ENCODE measurements at regions not wholly inside any gene's neighbourhood (a gene's known extent, or its start where the extent isn't known, plus 50 kb on each side); places are given as distances from the start of the nearest gene placed in this dataset.
"Not testable (repeated sequence)": the region's sequence is repeated elsewhere in the genome, so short reads cannot be mapped to it uniquely, and the experiment has no call there.

DNA sequence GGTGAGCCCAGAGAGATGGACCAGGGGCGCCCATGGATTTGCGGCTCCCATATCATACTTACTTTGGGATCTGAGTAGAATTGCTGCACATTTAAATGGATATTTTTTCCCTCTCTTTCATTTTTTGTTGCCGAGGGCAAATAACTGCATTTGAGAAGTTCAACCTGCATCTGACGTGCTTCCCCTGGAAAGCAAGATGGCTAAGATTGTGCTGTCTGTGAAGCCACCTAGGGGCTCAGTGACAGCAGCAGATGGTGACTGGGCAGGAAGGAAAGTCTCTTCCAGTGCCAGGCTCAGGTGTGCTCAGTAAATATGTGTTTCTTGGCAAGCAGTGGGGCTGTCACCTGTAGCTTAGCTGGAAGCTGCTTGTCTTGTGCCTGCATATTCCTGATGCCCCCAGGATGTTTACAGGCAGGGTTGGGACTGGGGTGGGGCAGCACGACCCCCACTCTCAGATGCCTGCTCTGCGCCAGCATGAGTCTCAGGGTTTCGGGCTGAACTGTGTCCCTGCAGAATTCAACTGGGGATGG, 59.8 kb upstream of the ETV3 start:
- H3K4me1 ChIP-seq (ENCODE audit: low read length) = peaks cover 7% of the 10 kb centered on the region
- no peaks in the 10 kb centered on the region for H3K9me3 ChIP-seq (ENCODE audit: insufficient read depth, low read length)
- no peak overlapping the region for H3K4me3 ChIP-seq (ENCODE audit: low read length)
- no peaks in the 10 kb centered on the region for H3K36me3 ChIP-seq (replicated peaks; ENCODE audit: low read depth, low read length)
- H2AFZ ChIP-seq (ENCODE audit: low read depth, low read length) = no peak overlapping the region
- H3K79me2 ChIP-seq (ENCODE audit: low read length) = no peaks in the 10 kb centered on the region
- peaks cover 14% of the 10 kb centered on the region for H3K27me3 ChIP-seq (ENCODE audit: low read depth, low read length)
- no peak overlapping the region for H3K4me2 ChIP-seq (ENCODE audit: low read length)
- no peak for TF ChIP-seq EZH2phosphoT487 (IDR thresholded peaks at IDR 0.05; ENCODE audit: low read depth)
- TF ChIP-seq, protein P1, sequence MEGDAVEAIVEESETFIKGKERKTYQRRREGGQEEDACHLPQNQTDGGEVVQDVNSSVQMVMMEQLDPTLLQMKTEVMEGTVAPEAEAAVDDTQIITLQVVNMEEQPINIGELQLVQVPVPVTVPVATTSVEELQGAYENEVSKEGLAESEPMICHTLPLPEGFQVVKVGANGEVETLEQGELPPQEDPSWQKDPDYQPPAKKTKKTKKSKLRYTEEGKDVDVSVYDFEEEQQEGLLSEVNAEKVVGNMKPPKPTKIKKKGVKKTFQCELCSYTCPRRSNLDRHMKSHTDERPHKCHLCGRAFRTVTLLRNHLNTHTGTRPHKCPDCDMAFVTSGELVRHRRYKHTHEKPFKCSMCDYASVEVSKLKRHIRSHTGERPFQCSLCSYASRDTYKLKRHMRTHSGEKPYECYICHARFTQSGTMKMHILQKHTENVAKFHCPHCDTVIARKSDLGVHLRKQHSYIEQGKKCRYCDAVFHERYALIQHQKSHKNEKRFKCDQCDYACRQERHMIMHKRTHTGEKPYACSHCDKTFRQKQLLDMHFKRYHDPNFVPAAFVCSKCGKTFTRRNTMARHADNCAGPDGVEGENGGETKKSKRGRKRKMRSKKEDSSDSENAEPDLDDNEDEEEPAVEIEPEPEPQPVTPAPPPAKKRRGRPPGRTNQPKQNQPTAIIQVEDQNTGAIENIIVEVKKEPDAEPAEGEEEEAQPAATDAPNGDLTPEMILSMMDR (IDR thresholded peaks at IDR 0.05; ENCODE audit: low read depth, low read length) = no peak
- no peaks in the 10 kb centered on the region for H4K20me1 ChIP-seq (ENCODE audit: insufficient read depth, low read length)
- H3K9ac ChIP-seq (ENCODE audit: low read length) = no peak overlapping the region
- no peak overlapping the region for H3K27ac ChIP-seq (ENCODE audit: low read length)

DNA sequence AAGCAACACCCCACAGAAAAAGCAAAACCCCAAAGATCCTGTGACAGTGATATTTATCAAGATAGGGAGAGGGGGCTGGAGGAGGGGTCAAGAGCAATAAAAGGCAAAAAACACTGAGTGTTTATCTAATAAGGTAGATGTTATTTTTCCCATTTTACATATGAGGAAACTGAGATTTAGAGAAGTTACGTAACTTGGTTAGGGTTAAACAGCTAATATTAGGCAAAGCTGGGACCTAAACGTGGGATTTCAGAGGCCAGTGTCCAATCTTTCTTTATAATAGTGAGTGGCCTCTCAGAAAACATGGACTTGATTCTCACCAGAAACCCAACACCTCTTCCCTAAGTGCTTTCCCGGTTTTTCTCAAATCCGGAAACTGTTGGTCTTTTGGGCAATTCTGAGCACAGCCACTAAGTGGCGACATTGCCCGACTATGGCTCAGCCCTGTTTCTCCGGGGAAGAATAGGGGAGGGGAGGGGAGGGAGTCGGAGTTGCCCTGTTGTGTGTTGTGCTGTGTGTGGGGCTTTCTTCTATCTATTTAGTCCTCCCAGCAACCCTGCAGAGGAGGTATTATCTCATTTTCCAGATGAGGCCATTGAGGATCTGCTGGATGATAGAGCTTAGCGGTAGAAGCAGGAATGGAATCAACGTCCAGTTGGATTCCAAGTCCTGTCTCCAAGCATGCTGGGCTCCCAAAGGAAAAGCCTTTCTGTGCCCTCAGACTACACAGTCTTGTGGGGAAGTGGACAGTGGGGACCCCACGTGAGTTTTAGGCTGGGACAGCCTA, 58.7 kb upstream of the ETV3 start:
- not testable (repeated sequence) for H4K20me1 ChIP-seq (ENCODE audit: insufficient read depth, low read length); H3K27ac ChIP-seq (ENCODE audit: low read length); H3K36me3 ChIP-seq (replicated peaks; ENCODE audit: low read depth, low read length); H3K9ac ChIP-seq (ENCODE audit: low read length); H3K9me3 ChIP-seq (ENCODE audit: insufficient read depth, low read length); H3K4me1 ChIP-seq (ENCODE audit: low read length); H3K79me2 ChIP-seq (ENCODE audit: low read length); H2AFZ ChIP-seq (ENCODE audit: low read depth, low read length)
- H3K4me3 ChIP-seq (ENCODE audit: low read length) = 0 out of 2 replicates have a peak overlapping the region, but pooled peaks have one; percentile 8
- peak overlapping the region; percentile 34 for H3K4me2 ChIP-seq (ENCODE audit: low read length)
- TF ChIP-seq, protein P1 (IDR thresholded peaks at IDR 0.05; ENCODE audit: low read depth, low read length) = peak; percentile 50
- peaks cover 19% of the 10 kb centered on the region for H3K27me3 ChIP-seq (ENCODE audit: low read depth, low read length)

DNA sequence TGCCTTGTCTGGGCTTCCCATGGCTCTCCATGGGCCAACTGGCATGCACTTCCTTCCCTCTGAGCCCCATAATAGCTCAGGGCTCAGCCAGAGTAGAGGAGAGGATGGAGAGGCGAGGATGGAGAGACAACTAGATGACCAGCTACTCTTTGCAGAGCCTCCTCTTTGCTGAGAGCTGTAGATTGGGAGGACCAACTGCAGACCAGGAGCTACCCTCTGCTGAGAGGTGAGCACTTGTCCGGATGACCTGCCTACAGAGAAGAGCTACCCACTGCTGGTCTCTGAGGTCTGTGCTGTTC, 58.0 kb upstream of the ETV3 start:
- H4K20me1 ChIP-seq (ENCODE audit: insufficient read depth, low read length) = no peaks in the 10 kb centered on the region
- H3K27me3 ChIP-seq (ENCODE audit: low read depth, low read length) = peaks cover 22% of the 10 kb centered on the region
- H2AFZ ChIP-seq (ENCODE audit: low read depth, low read length) = no peak overlapping the region
- no peak overlapping the region for H3K27ac ChIP-seq (ENCODE audit: low read length)
- no peaks in the 10 kb centered on the region for H3K79me2 ChIP-seq (ENCODE audit: low read length)
- H3K9ac ChIP-seq (ENCODE audit: low read length) = no peak overlapping the region
- H3K4me1 ChIP-seq (ENCODE audit: low read length) = peaks cover 7% of the 10 kb centered on the region
- H3K36me3 ChIP-seq (replicated peaks; ENCODE audit: low read depth, low read length) = no peaks in the 10 kb centered on the region
- no peak overlapping the region for H3K4me3 ChIP-seq (ENCODE audit: low read length)
- no peak overlapping the region for H3K4me2 ChIP-seq (ENCODE audit: low read length)
- TF ChIP-seq EZH2phosphoT487 (IDR thresholded peaks at IDR 0.05; ENCODE audit: low read depth) = no peak
- TF ChIP-seq, protein P1 (IDR thresholded peaks at IDR 0.05; ENCODE audit: low read depth, low read length) = no peak
- H3K9me3 ChIP-seq (ENCODE audit: insufficient read depth, low read length) = no peaks in the 10 kb centered on the region

DNA sequence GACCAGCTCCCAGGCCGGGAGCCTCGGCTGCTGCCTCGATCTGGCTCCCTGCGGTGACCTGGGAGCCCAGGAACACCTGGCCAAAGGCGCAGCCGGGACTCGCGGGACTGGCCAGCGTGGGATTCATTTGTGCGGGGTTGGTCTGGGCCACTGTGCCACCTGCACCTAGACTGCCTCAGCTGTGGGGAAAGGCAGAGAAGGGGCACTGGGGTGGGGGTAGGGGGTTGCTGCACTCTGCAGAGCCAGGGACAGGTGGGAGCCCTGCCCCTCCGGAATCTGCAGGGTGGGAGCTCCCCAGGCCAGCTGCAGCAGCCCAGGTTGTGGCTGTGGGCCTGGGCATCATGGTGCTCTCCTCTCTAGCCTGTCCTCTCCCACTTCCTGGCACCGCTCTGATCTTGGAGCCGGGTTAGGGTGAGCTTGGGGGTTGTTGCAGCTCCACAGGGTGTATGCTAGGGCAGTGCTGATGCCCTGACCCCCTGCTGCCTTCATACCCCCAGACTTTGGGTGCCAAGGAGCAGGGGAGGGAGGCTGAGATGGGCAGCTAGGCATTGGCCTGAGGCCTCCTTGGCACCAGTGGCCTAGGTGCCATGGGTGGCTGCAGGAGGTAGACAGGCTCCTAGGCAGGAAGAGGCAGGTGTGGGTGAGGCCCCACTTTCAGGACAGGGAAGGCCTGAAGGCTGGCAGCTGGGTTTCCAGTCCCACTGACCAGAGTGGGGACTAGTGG, 57.5 kb upstream of the ETV3 start:
- H3K4me2 ChIP-seq (ENCODE audit: low read length) = no peak overlapping the region
- H4K20me1 ChIP-seq (ENCODE audit: insufficient read depth, low read length) = no peaks in the 10 kb centered on the region
- no peak overlapping the region for H2AFZ ChIP-seq (ENCODE audit: low read depth, low read length)
- H3K9me3 ChIP-seq (ENCODE audit: insufficient read depth, low read length) = no peaks in the 10 kb centered on the region
- H3K4me1 ChIP-seq (ENCODE audit: low read length) = peaks cover 8% of the 10 kb centered on the region
- no peak overlapping the region for H3K4me3 ChIP-seq (ENCODE audit: low read length)
- H3K27me3 ChIP-seq (ENCODE audit: low read depth, low read length) = peaks cover 25% of the 10 kb centered on the region
- no peaks in the 10 kb centered on the region for H3K79me2 ChIP-seq (ENCODE audit: low read length)
- H3K9ac ChIP-seq (ENCODE audit: low read length) = no peak overlapping the region
- H3K27ac ChIP-seq (ENCODE audit: low read length) = no peak overlapping the region
- TF ChIP-seq, protein P1 (IDR thresholded peaks at IDR 0.05; ENCODE audit: low read depth, low read length) = no peak
- no peak for TF ChIP-seq EZH2phosphoT487 (IDR thresholded peaks at IDR 0.05; ENCODE audit: low read depth)
- H3K36me3 ChIP-seq (replicated peaks; ENCODE audit: low read depth, low read length) = no peaks in the 10 kb centered on the region

Data from OCI-LY3 (cell line).